ENCODE measurements at regions not wholly inside any gene's neighbourhood (a gene's known extent, or its start where the extent isn't known, plus 50 kb on each side); places are given as distances from the start of the nearest gene placed in this dataset.
"Not testable (repeated sequence)": the region's sequence is repeated elsewhere in the genome, so short reads cannot be mapped to it uniquely, and the experiment has no call there.

DNA sequence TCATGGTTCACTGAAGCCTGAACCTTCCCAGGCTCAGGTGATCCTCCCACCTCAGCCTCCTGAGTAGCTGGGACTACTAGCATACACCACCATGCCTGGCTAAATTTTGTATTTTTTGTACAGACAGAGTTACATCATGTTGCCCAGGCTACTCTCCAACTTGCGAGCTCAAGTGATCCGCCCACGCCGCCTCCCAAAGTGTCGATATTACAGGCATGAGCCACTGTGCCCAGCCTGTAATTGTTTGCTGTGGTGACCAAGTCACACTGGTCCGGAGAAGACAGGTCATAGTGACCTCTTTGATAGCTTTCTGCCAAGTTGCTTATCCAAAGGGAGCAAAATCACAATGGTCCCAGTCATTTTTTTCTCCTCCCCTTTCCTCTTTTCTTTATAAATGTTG is 167.4 kb upstream of the NOTCH2NLA start:
- not testable (repeated sequence) for H3K9me3 Mint-ChIP-seq, ATAC-seq, H3K4me3 Mint-ChIP-seq, H3K27me3 Mint-ChIP-seq, DNase-seq, H3K27ac Mint-ChIP-seq
- H3K4me1 Mint-ChIP-seq, result peaks cover 22% of the 10 kb centered on the region

DNA sequence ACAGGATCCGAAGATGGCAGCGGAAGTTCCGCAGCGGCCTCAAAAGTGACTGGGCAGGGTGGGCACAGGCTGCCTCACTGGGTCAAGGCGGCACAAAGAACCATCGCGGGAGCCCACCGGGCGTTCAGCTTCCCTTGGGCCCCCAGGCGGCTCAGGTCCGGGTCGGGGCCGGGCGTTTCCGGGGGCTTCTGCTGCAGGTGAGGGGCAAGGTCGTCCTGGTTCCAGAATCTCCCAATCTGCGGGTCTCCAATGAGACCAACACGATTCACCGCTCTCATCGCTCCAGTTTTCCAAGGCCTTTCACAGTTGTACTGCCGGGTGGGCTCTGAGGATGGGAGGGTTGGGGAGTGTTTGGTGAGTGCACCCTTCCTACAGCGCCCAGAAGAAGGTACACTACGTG is 165.0 kb upstream of the NOTCH2NLA start:
- H3K27ac Mint-ChIP-seq, result peak overlapping the region in 1 of 2 donors; percentile 54
- H3K9me3 Mint-ChIP-seq, H3K4me3 Mint-ChIP-seq, H3K27me3 Mint-ChIP-seq, DNase-seq, ATAC-seq: not testable (repeated sequence)
- peaks cover 11% of the 10 kb centered on the region for H3K4me1 Mint-ChIP-seq

DNA sequence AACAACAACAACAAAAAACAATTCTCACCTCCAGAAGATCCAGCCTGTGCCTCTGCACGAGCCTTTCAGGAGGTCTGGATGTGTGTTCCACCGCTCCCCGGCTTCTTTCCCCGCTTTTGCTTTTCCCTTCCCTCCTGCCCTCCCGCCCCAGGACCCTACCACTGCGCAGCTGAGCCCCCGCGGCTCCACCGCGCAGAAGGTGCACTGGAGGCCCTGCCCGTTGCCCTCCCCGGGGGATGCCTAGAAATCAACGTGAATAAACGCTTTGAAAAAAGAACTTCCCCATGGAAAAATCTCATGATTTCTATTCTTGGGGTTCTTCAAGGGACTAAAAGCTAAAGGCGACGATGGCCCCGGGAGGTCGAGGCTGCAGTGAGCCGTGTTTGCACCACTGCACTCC is 164.3 kb upstream of the NOTCH2NLA start:
- not testable (repeated sequence) for H3K4me3 Mint-ChIP-seq, DNase-seq, H3K27me3 Mint-ChIP-seq, ATAC-seq, H3K27ac Mint-ChIP-seq, H3K9me3 Mint-ChIP-seq
- peaks cover 17% of the 10 kb centered on the region for H3K4me1 Mint-ChIP-seq

DNA sequence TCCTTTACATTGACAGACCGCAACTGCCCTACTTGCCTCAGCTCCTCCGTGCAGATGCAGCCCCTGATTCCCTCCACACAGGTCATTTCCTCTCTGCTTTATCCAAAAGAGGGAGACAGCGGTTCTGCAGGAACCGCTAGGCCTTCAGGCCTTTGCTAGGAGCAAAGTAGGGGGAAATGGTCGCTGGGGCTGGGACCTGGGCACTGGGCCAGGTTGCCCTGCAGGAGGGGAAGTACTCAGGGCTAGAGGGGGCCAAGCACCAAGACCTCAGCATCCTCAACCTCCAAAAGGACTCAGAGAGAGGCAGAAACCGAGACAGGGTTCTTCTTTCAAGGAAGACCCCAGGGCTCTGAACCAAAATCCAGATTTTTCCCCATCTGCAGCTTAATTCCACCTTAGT is 160.4 kb upstream of the NOTCH2NLA start:
- not testable (repeated sequence) for ATAC-seq, DNase-seq, H3K9me3 Mint-ChIP-seq, H3K27ac Mint-ChIP-seq, H3K4me3 Mint-ChIP-seq, H3K27me3 Mint-ChIP-seq
- H3K4me1 Mint-ChIP-seq, result peaks cover 24% of the 10 kb centered on the region

- Mint-ChIP-seq H3K27ac (peak overlapping the region; percentile 99 to 100), H3K4me1 (peaks cover 24% of the 10 kb centered on the region), H3K4me3 (peak overlapping the region; percentile 83 to 89)
- not testable (repeated sequence) for ATAC-seq, H3K9me3 Mint-ChIP-seq, H3K27me3 Mint-ChIP-seq
- peak; percentile 50 to 52 for DNase-seq
Observed at GRCh38 chr1:146387750-146388469, 159.1 kb upstream of the NOTCH2NLA start.

GRCh38 chr1:146386851-146387749 is 158.3 kb upstream of the NOTCH2NLA start:
- peaks cover 24% of the 10 kb centered on the region for H3K4me1 Mint-ChIP-seq
- ATAC-seq (peak; percentile 90), DNase-seq (peak; percentile 76 to 80)
- not testable (repeated sequence) for H3K9me3 Mint-ChIP-seq, H3K27me3 Mint-ChIP-seq
- peak overlapping the region; percentile 83 to 89 for H3K4me3 Mint-ChIP-seq
- H3K27ac Mint-ChIP-seq, result peak overlapping the region; percentile 99 to 100

- peaks cover 23% of the 10 kb centered on the region for H3K4me1 Mint-ChIP-seq
- not testable (repeated sequence) for H3K27me3 Mint-ChIP-seq, H3K27ac Mint-ChIP-seq, DNase-seq, H3K9me3 Mint-ChIP-seq, ATAC-seq, H3K4me3 Mint-ChIP-seq
Observed at GRCh38 chr1:146381196-146381595, 152.4 kb upstream of the NOTCH2NLA start.

GRCh38 chr1:146376708-146377496 is 148.1 kb upstream of the NOTCH2NLA start:
- Mint-ChIP-seq H3K4me3 (peak overlapping the region; percentile 74 to 80), H3K27ac (peak overlapping the region; percentile 100), H3K4me1 (peaks cover 36% of the 10 kb centered on the region)
- not testable (repeated sequence) for H3K27me3 Mint-ChIP-seq, H3K9me3 Mint-ChIP-seq
- DNase-seq (peak; percentile 86 to 92), ATAC-seq (peak; percentile 97)

DNA sequence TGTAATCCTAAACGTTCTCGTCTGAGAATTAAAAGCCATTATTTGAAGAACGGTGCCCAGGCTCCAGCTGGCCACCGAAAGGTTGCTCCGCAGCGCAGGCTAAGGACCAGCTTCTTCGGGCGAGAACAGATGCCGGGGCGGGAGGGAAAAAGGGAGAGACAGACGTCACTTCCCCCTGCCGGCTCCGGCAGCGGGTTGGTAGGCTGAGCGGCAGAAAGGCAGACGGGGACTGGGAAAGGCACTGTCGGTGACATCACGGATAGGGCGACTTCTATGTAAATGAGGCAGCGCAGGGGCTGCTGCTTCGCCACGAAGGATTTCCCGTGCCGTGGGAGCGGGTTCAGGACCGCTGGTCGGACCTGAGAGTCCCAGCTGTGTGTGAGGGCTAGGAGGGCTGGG is 147.5 kb upstream of the NOTCH2NLA start:
- H3K4me3 Mint-ChIP-seq, result peak overlapping the region; percentile 74 to 82
- peak overlapping the region; percentile 100 for H3K27ac Mint-ChIP-seq
- H3K4me1 Mint-ChIP-seq, result peaks cover 36% of the 10 kb centered on the region
- H3K27me3 Mint-ChIP-seq, H3K9me3 Mint-ChIP-seq: not testable (repeated sequence)
- peak; percentile 54 for ATAC-seq
- DNase-seq, result peak; percentile 80 to 89

DNA sequence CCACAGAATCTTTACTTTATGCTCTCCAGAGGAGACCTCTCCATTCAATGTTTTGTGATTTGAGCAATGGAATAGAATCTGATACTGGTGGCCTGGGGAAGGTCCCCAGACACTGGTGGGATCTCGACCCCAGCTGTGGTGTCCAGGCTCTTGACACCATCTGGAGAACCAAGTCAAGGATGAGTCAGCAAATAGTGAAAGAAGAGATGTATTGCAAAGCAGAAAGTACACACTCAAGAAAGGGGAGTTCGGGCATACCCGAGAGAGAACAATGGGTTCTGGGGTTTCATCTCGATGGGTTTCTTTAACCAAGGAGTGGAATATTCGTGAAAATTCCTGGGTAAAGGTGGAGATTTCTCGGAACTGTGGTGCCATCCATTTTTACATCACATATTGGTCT is 146.3 kb upstream of the NOTCH2NLA start:
- Mint-ChIP-seq H3K27ac (peak overlapping the region in 1 of 2 donors; percentile 90), H3K4me3 (peak overlapping the region; percentile 47 to 54)
- ATAC-seq, result not testable (repeated sequence)

GRCh38 chr1:146369940-146370339 is 141.1 kb upstream of the NOTCH2NLA start:
- H3K27me3 Mint-ChIP-seq, ATAC-seq, H3K9me3 Mint-ChIP-seq: not testable (repeated sequence)
- Mint-ChIP-seq H3K27ac (peak overlapping the region; percentile 88 to 96), H3K4me3 (peak overlapping the region; percentile 67 to 83), H3K4me1 (peaks cover 12% of the 10 kb centered on the region)
- DNase-seq, result peak; percentile 56 to 74

More for the DNA sequence above, 146.3 kb upstream of the NOTCH2NLA start:
- peaks cover 36% of the 10 kb centered on the region for H3K4me1 Mint-ChIP-seq
- H3K9me3 Mint-ChIP-seq, H3K27me3 Mint-ChIP-seq, DNase-seq: not testable (repeated sequence)

DNA sequence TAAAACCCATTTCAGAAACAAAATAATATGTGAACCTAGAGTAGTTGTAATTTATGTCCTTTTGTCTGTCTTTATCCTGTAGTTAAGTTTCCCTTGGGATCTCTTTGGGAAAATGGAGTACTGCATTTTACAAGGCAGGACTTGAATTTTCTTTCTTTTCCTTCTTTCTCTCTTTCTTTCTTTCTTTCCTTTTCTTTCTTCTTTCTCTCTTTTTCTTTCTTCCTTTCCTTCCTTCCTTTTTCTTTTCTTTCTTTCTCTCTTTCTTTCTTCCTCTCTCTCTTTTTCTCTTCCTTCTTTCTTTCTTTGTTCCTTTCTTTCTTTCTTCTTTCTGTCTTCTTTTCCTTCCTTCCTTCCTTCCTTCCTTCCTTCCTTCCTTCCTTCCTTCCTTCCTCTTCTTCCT is 126.6 kb upstream of the NOTCH2NLA start:
- not testable (repeated sequence) for DNase-seq, H3K4me1 Mint-ChIP-seq, H3K27ac Mint-ChIP-seq, H3K9me3 Mint-ChIP-seq, H3K27me3 Mint-ChIP-seq, ATAC-seq
- peak overlapping the region; percentile 2 to 62 for H3K4me3 Mint-ChIP-seq

DNA sequence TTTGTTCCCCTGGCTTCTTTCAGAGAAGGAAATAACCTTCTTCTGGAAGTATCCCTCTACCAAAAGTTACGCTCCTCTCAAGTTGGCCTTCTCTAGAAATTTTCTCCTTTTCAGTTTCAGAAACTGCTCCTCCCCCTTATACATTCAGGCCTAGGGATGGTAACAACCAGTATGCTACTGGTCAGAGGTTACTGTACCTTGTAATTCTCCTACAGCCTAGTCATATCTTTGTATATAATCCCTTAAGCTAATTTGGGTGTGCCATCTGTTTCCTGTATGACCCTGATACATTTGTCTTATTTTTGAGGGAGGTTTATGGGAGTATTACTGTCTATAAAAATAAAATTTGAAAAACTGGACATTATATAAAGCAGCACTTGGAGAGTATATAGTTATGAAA is 98.0 kb upstream of the NOTCH2NLA start:
- H3K27me3 Mint-ChIP-seq, H3K4me1 Mint-ChIP-seq, H3K27ac Mint-ChIP-seq, H3K4me3 Mint-ChIP-seq, DNase-seq, H3K9me3 Mint-ChIP-seq, ATAC-seq: not testable (repeated sequence)

DNA sequence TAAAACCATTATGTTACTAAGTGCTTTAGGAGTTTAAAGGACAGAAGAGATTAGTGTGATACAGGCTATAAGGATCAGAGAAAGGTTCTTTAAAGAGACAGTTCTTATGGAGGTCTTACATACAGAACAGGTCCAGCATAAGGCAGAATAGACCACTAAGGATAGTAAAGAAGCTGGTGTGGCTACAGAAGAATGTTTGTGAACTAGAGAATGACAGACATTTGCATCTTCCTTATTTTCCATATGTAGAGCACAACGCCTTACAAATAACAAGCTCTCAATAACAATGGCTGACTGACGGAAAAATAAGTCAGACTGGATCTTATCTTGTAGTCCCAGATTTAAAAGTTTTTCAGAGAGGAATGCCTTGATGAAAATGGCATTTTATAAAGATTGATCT is 95.6 kb upstream of the NOTCH2NLA start:
- H3K4me3 Mint-ChIP-seq, H3K4me1 Mint-ChIP-seq, H3K9me3 Mint-ChIP-seq, DNase-seq, H3K27ac Mint-ChIP-seq, ATAC-seq, H3K27me3 Mint-ChIP-seq: not testable (repeated sequence)

DNA sequence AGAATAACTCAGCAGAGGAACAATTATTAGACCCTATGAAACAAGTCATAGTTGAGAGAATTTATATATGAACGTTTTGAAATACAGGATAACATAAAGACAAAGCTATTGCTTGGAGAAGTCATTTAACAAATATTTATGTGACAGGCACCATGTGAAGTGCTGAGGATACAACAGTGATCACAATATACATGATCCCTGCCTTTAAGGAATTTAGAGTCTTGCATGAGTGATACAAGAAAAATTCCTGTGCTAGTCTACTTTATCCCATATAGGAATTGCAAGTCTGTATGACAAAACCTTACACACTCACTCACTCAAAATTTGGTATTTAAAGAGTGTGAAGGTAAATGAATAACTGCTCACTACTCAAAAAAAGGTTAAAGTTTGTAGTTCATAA is 94.5 kb upstream of the NOTCH2NLA start:
- not testable (repeated sequence) for DNase-seq, H3K4me3 Mint-ChIP-seq, H3K4me1 Mint-ChIP-seq, H3K27me3 Mint-ChIP-seq, H3K9me3 Mint-ChIP-seq, ATAC-seq, H3K27ac Mint-ChIP-seq
